MCF 10A (cell line): ENCODE measurements at regions not wholly inside any gene's neighbourhood (a gene's known extent, or its start where the extent isn't known, plus 50 kb on each side); places are given as distances from the start of the nearest gene placed in this dataset.

Experiments used
- BruUV-seq: library from RNA; stranded (reverse); fragments of 400-500 nt; replicated peaks from 2 replicates; lab custom pipeline; 2021; lab: Mats Ljungman, UMichigan
- CTCF ChIA-PET: fragments of 300-600 bp; sonication (Branson Sonifier 250); formaldehyde crosslinking; extraction: SDS; loops from one replicate; lab custom pipeline; 2021; ENCODE audit warnings: antibody characterized with exemption, inconsistent platforms; lab: Yijun Ruan, JAX
- POLR2A ChIA-PET: fragments of 300-600, 350-650 bp; sonication (Branson Sonifier 250); formaldehyde crosslinking; extraction: SDS; loops from one replicate; lab custom pipeline; 2020; ENCODE audit warnings: antibody characterized with exemption, inconsistent platforms; lab: Yijun Ruan, JAX
- DNase-seq: peaks from one replicate; pipeline ENCODE4 v3.0.0-alpha.2; 2018; ENCODE audit not compliant: unreplicated experiment
- H3K27ac Mint-ChIP-seq: one replicate; pipeline ENCODE4 v1.8.0; 2022; ENCODE audit warnings: mild to moderate bottlenecking, low read depth, mixed read lengths; ENCODE audit not compliant: unreplicated experiment
- H3K27me3 Mint-ChIP-seq: one replicate; pipeline ENCODE4 v1.8.0; 2022; ENCODE audit warnings: mixed read lengths; ENCODE audit not compliant: insufficient read depth, unreplicated experiment
- H3K36me3 Mint-ChIP-seq: one replicate; pipeline ENCODE4 v1.8.0; 2022; ENCODE audit warnings: mild to moderate bottlenecking, moderate library complexity, mixed read lengths; ENCODE audit not compliant: insufficient read depth, unreplicated experiment
- H3K4me1 Mint-ChIP-seq: one replicate; pipeline ENCODE4 v1.8.0; 2022; ENCODE audit warnings: mixed read lengths; ENCODE audit not compliant: insufficient read depth, unreplicated experiment
- H3K4me3 Mint-ChIP-seq: one replicate; pipeline ENCODE4 v1.8.0; 2022; ENCODE audit warnings: mild to moderate bottlenecking, moderate library complexity, mixed read lengths; ENCODE audit not compliant: unreplicated experiment
- H3K9me3 Mint-ChIP-seq: one replicate; pipeline ENCODE4 v1.8.0; 2022; ENCODE audit warnings: mixed read lengths; ENCODE audit not compliant: unreplicated experiment
- intact Hi-C: fragments of 100-400 bp; cut with micrococcal nuclease; formaldehyde crosslinking; loops from 2 replicates; pipeline ENCODE4 v1.14.1; 2022
- TF ChIP-seq, protein P1 (sequence below): fragments of 200-600 bp; IDR thresholded peaks from one replicate; pipeline ENCODE4 v1.8.0; 2022; ENCODE audit warnings: antibody characterized with exemption, mild to moderate bottlenecking; ENCODE audit not compliant: unreplicated experiment

DNA sequence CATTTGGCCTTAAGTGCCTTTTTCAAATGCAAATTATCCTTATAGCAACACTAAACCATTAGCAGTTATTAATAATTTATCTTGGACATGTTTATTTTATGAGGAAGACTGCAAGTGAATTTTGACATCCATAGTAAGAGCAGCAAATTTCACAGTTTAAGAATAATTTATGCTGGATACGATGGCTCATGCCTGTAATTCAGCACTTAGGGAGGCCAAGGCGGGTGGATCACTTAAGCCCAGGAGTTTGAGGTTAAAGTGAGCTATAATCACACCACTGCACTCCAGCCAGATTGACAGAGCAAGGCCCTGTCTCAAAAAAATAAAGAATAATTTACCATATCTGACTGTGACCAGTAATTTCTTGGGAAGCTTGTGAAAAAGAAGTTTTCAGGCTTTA is 286.2 kb downstream of the TMX3 start:
- TF ChIP-seq, protein P1, sequence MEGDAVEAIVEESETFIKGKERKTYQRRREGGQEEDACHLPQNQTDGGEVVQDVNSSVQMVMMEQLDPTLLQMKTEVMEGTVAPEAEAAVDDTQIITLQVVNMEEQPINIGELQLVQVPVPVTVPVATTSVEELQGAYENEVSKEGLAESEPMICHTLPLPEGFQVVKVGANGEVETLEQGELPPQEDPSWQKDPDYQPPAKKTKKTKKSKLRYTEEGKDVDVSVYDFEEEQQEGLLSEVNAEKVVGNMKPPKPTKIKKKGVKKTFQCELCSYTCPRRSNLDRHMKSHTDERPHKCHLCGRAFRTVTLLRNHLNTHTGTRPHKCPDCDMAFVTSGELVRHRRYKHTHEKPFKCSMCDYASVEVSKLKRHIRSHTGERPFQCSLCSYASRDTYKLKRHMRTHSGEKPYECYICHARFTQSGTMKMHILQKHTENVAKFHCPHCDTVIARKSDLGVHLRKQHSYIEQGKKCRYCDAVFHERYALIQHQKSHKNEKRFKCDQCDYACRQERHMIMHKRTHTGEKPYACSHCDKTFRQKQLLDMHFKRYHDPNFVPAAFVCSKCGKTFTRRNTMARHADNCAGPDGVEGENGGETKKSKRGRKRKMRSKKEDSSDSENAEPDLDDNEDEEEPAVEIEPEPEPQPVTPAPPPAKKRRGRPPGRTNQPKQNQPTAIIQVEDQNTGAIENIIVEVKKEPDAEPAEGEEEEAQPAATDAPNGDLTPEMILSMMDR = no peak
- Mint-ChIP-seq H3K9me3 (no peaks in the 10 kb centered on the region), H3K27ac (peak overlapping the region; percentile 47), H3K36me3 (no peaks in the 10 kb centered on the region), H3K4me1 (peaks cover 52% of the 10 kb centered on the region), H3K27me3 (no peaks in the 10 kb centered on the region), H3K4me3 (no peak overlapping the region)
- intact Hi-C loops = no loop called here
- ChIA-PET CTCF (no interaction called here), POLR2A (no interaction called here)
- DNase-seq = no peak
- BruUV-seq = no TSS peak

DNA sequence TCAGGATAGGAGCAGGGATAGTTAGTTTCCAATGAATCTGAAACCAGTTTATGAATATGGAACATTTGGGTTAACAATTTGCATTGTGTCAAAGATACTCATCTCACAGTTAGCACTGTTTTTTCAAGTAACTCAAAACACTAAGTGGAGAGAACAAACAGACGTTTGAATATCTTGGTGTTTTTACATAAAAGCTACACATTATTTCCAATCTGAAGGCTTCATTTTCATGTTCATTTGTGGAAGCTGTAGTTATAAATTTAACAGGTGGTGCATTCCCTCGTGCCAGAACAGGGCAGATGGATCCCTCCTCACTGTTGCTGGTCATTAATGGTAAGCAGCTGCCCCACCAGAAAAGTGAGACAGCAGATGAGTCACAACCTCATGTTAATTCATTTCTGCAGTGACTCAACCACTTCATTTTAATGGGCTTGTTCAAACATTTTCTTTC is 286.9 kb downstream of the TMX3 start:
- Mint-ChIP-seq H3K4me3 (no peak overlapping the region), H3K4me1 (peaks cover 52% of the 10 kb centered on the region), H3K36me3 (no peaks in the 10 kb centered on the region), H3K9me3 (no peaks in the 10 kb centered on the region), H3K27me3 (no peaks in the 10 kb centered on the region), H3K27ac (peak overlapping the region; percentile 47)
- peak; percentile 79 for DNase-seq
- BruUV-seq = no TSS peak
- CTCF ChIA-PET = interaction anchor here (0.7 kb wide), 1 partner anchor 232 kb away, joined by 3 read pairs; no protein-coding TSS in a partner anchor
- TF ChIP-seq, protein P1 = no peak
- POLR2A ChIA-PET = interaction anchor here (0.7 kb wide), 2 partner anchors 11 to 23 kb away, joined by 3 read pairs; no protein-coding TSS in a partner anchor
- intact Hi-C loops = no loop called here

DNA sequence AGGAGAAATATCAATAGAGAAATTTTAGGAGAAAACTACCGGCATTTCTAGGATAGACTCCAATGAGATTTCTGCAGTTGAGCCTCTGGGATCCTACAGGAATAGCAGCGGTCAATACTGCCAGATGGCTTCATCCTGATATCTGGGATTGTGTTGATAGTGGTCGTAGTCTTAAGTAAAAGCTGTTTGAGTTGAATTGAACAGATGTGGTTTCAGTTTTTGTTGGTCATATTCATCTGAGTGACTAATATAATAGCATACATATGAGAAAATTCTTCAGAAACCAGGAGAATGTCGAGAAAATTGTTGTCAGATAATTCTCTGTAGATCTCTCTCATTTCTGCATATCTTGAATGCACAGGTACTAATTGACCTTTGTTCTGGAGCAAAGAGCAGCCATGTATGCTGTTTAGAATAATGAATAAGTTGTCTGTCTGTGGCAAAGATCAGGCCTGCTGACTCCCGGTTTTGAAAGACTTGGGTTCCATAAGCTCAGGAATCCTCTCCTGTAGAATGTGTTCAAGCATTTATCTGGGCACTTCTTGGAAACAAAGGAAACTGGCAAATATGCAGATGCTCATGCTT is 288.1 kb downstream of the TMX3 start:
- no peak for DNase-seq
- POLR2A ChIA-PET = no interaction called here
- intact Hi-C loops = no loop called here
- Mint-ChIP-seq H3K4me1 (peaks cover 45% of the 10 kb centered on the region), H3K36me3 (no peaks in the 10 kb centered on the region), H3K27me3 (no peaks in the 10 kb centered on the region), H3K27ac (peak overlapping the region; percentile 47), H3K4me3 (no peak overlapping the region), H3K9me3 (no peaks in the 10 kb centered on the region)
- TF ChIP-seq, protein P1 = no peak
- no TSS peak for BruUV-seq
- CTCF ChIA-PET = no interaction called here

DNA sequence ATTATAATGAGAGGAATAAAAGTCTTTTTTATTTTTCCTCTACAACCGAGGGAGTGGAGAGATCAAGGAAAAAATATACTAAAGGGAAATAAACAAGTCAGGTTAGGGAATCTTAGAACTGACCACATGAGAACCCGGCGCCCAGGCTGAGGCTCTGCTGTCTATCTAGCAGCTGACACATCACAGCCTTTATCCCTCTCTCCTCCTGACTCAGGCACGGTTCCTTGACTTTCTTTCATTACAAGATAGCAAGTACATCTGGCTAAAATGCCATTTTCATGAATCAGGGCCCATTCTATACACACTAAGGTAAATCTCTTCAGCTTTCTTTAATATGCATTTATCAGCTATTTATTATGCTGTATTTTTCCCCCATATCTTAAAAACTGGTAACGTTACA is 296.0 kb downstream of the TMX3 start:
- intact Hi-C loops = no loop called here
- TF ChIP-seq, protein P1 = no peak
- Mint-ChIP-seq H3K27ac (peak overlapping the region; percentile 7), H3K4me1 (peaks cover 14% of the 10 kb centered on the region), H3K9me3 (no peaks in the 10 kb centered on the region), H3K4me3 (no peak overlapping the region), H3K36me3 (no peaks in the 10 kb centered on the region), H3K27me3 (no peaks in the 10 kb centered on the region)
- DNase-seq = no peak
- no TSS peak for BruUV-seq
- CTCF ChIA-PET = no interaction called here
- POLR2A ChIA-PET = interaction anchor here (0.6 kb wide), 1 partner anchor 11 kb away, joined by 3 read pairs; no protein-coding TSS in a partner anchor
